Mesendoderm (in vitro differentiated cells): ENCODE measurements at regions not wholly inside any gene's neighbourhood (a gene's known extent, or its start where the extent isn't known, plus 50 kb on each side); places are given as distances from the start of the nearest gene placed in this dataset.
A peak's percentile ranks its signal among the peaks of the same experiment; 100 is the strongest.
"Not testable (repeated sequence)": the region's sequence is repeated elsewhere in the genome, so short reads cannot be mapped to it uniquely, and the experiment has no call there.

Experiments used
- DNase-seq: peaks from one replicate; pipeline ENCODE4 v3.0.0; 2013
- H2AK5ac ChIP-seq: 2 replicates; pipeline ENCODE4 v1.6.1; 2013; ENCODE audit warnings: low read length, inconsistent platforms
- H2BK120ac ChIP-seq: 2 replicates; pipeline ENCODE4 v1.6.1; 2013; ENCODE audit warnings: low read depth, mild to moderate bottlenecking, low read length, moderate library complexity, mixed read lengths
- H2BK15ac ChIP-seq: replicated peaks from 2 replicates; pipeline ENCODE4 v1.6.1; 2013; ENCODE audit warnings: low read depth, mild to moderate bottlenecking, moderate library complexity
- H2BK5ac ChIP-seq: 2 replicates; pipeline ENCODE4 v1.6.1; 2013; ENCODE audit warnings: low read length, inconsistent platforms
- H3K18ac ChIP-seq: 2 replicates; pipeline ENCODE4 v1.6.1; 2013; ENCODE audit warnings: mild to moderate bottlenecking, low read length, mixed read lengths
- H3K23ac ChIP-seq: one replicate; pipeline ENCODE4 v1.6.1; 2013; ENCODE audit warnings: low read length
- H3K27ac ChIP-seq: 2 replicates; pipeline ENCODE4 v1.5.1; 2013; ENCODE audit warnings: low read depth, mild to moderate bottlenecking, inconsistent platforms, low read length, moderate library complexity
- H3K27me3 ChIP-seq: 2 replicates; pipeline ENCODE4 v1.6.1; 2013; ENCODE audit warnings: low read length, control low read depth, mild to moderate bottlenecking, inconsistent platforms; ENCODE audit not compliant: insufficient read depth, poor library complexity
- H3K36me3 ChIP-seq: 2 replicates; pipeline ENCODE4 v1.6.1; 2013; ENCODE audit warnings: low read length, inconsistent platforms; ENCODE audit not compliant: control insufficient read depth, insufficient read depth
- H3K4ac ChIP-seq: one replicate; pipeline ENCODE4 v1.6.1; 2013; ENCODE audit warnings: low read depth, mild to moderate bottlenecking, low read length, moderate library complexity
- H3K4me1 ChIP-seq: 2 replicates; pipeline ENCODE4 v1.6.1; 2013; ENCODE audit warnings: low read depth, low read length, inconsistent platforms; ENCODE audit not compliant: control insufficient read depth
- H3K4me2 ChIP-seq: 2 replicates; pipeline ENCODE4 v1.6.1; 2013; ENCODE audit warnings: low read length
- H3K4me3 ChIP-seq: 2 replicates; pipeline ENCODE4 v1.5.1; 2013; ENCODE audit warnings: mild to moderate bottlenecking, low read length
- H3K56ac ChIP-seq: one replicate; pipeline ENCODE4 v1.6.1; 2013; ENCODE audit warnings: low read length
- H3K79me1 ChIP-seq: 2 replicates; pipeline ENCODE4 v1.6.1; 2013; ENCODE audit warnings: low read length, inconsistent platforms
- H3K79me2 ChIP-seq: 2 replicates; pipeline ENCODE4 v1.6.1; 2013; ENCODE audit warnings: mild to moderate bottlenecking, low read length; ENCODE audit not compliant: control insufficient read depth, insufficient read depth
- H3K9ac ChIP-seq: 2 replicates; pipeline ENCODE4 v1.6.1; 2013; ENCODE audit warnings: low read length, inconsistent platforms
- H4K5ac ChIP-seq: one replicate; pipeline ENCODE4 v1.6.1; 2013; ENCODE audit warnings: low read length
- H4K8ac ChIP-seq: one replicate; pipeline ENCODE4 v1.6.1; 2013; ENCODE audit warnings: low read depth, mild to moderate bottlenecking, control low read depth, low read length, moderate library complexity
- WGBS: extraction: QIAGEN DNeasy Blood & Tissue Kit; methylation state at CpG from one replicate; pipeline ENCODE4 v1.1.7; 2013; ENCODE audit warnings: low lambda C conversion rate, missing lambda C conversion rate; ENCODE audit not compliant: insufficient coverage; ENCODE audit errors: extremely low coverage; 5-methylcytosine and 5-hydroxymethylcytosine counted together

- no peak overlapping the region for H3K18ac ChIP-seq
- no peak overlapping the region for H4K8ac ChIP-seq
- H2BK120ac ChIP-seq = no peak overlapping the region
- no peak overlapping the region for H2BK5ac ChIP-seq
- H3K79me2 ChIP-seq = no peaks in the 10 kb centered on the region
- no peak overlapping the region for H3K4ac ChIP-seq
- no peak overlapping the region for H3K4me3 ChIP-seq
- no CpG with 5 or more reads among the region's 1 CpG for WGBS
- no peak overlapping the region for H3K4me2 ChIP-seq
- no peak overlapping the region for H2AK5ac ChIP-seq
- no peaks in the 10 kb centered on the region for H3K27me3 ChIP-seq
- H3K4me1 ChIP-seq = no peaks in the 10 kb centered on the region
- H3K79me1 ChIP-seq = no peaks in the 10 kb centered on the region
- no peak overlapping the region for H3K9ac ChIP-seq
- no peak overlapping the region for H3K23ac ChIP-seq
- H2BK15ac ChIP-seq = no peak overlapping the region
- no peak for DNase-seq
- H3K56ac ChIP-seq = no peak overlapping the region
- no peaks in the 10 kb centered on the region for H3K36me3 ChIP-seq
- no peak overlapping the region for H4K5ac ChIP-seq
- H3K27ac ChIP-seq = no peak overlapping the region
These were observed 269.8 kb downstream of the OLFM4 start for GRCh38 chr13:53298396-53298795.

DNA sequence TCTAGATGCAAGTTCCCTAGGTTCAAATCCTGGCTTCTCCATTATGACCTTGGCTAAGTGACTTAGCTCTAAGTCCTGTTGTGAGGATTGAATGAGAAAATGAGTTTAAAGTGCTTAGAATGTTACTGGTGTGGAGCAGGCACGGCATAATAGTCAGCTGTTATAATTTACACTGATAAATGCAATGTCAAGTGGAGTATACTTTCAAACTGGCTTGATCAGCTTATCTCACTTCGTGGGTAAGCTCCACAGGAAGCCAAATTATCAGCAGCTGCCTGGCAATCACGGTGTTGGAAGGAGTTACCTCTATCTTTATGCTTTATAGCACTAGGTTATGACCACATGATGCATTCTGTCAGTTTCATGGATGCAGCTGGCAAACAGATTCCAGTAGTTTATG, 272.8 kb downstream of the OLFM4 start:
- no peak overlapping the region for H3K27ac ChIP-seq
- no peak overlapping the region for H3K23ac ChIP-seq
- H2AK5ac ChIP-seq = no peak overlapping the region
- no peaks in the 10 kb centered on the region for H3K79me1 ChIP-seq
- no peaks in the 10 kb centered on the region for H3K27me3 ChIP-seq
- no peak overlapping the region for H3K9ac ChIP-seq
- no peaks in the 10 kb centered on the region for H3K4me1 ChIP-seq
- peak; percentile 64 for DNase-seq
- H3K4me3 ChIP-seq = no peak overlapping the region
- H3K36me3 ChIP-seq = no peaks in the 10 kb centered on the region
- no peak overlapping the region for H2BK5ac ChIP-seq
- no CpG with 5 or more reads among the region's 3 CpGs for WGBS
- H2BK120ac ChIP-seq = no peak overlapping the region
- no peak overlapping the region for H4K8ac ChIP-seq
- no peak overlapping the region for H3K4ac ChIP-seq
- no peak overlapping the region for H3K56ac ChIP-seq
- H3K79me2 ChIP-seq = no peaks in the 10 kb centered on the region
- H4K5ac ChIP-seq = no peak overlapping the region
- H3K4me2 ChIP-seq = no peak overlapping the region
- no peak overlapping the region for H3K18ac ChIP-seq
- no peak overlapping the region for H2BK15ac ChIP-seq

- not testable (repeated sequence) for H3K23ac ChIP-seq, H3K18ac ChIP-seq, H3K27me3 ChIP-seq, H3K9ac ChIP-seq, H3K4me3 ChIP-seq, H3K4me2 ChIP-seq, H3K4ac ChIP-seq, H3K4me1 ChIP-seq, H3K79me2 ChIP-seq, H2BK5ac ChIP-seq, DNase-seq, H3K79me1 ChIP-seq, H3K27ac ChIP-seq, H4K8ac ChIP-seq, H4K5ac ChIP-seq, H2BK15ac ChIP-seq, H2BK120ac ChIP-seq, H2AK5ac ChIP-seq, H3K56ac ChIP-seq, H3K36me3 ChIP-seq
- no CpG with 5 or more reads among the region's 1 CpG for WGBS
These were observed 276.8 kb downstream of the OLFM4 start for GRCh38 chr13:53305419-53305818.

DNA sequence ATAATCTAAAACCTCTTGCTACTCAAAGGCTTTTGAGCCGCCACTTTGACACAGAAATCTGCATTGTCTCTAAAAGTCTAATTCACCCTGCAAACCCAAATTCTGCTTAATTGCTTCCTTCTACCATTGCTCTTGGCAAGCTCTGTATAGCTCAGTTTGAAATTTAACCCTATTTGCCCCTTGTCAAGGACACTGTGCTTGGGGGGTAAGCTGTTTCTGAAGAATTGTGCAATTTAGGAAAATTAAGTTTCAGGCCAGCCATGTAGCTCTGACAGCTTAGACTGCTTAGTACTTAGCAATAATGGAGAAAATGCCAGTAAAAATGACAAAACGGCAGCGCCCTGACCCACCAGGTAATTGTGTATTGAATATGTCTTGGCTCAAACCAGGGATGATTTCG, 282.2 kb downstream of the OLFM4 start:
- Histone ChIP-seq H3K27me3 (peaks cover 4% of the 10 kb centered on the region), H2BK5ac (no peak overlapping the region), H3K56ac (no peak overlapping the region), H2AK5ac (no peak overlapping the region), H3K36me3 (no peaks in the 10 kb centered on the region), H3K27ac (no peak overlapping the region), H3K79me1 (no peaks in the 10 kb centered on the region), H3K23ac (no peak overlapping the region), H3K4ac (no peak overlapping the region), H3K9ac (no peak overlapping the region), H4K5ac (no peak overlapping the region), H3K4me3 (no peak overlapping the region), H2BK120ac (no peak overlapping the region), H4K8ac (no peak overlapping the region), H3K18ac (no peak overlapping the region), H3K4me2 (no peak overlapping the region), H3K4me1 (peaks cover 4% of the 10 kb centered on the region), H2BK15ac (peak overlapping the region; percentile 41), H3K79me2 (no peaks in the 10 kb centered on the region)
- WGBS = no CpG with 5 or more reads among the region's 4 CpGs
- no peak for DNase-seq

DNA sequence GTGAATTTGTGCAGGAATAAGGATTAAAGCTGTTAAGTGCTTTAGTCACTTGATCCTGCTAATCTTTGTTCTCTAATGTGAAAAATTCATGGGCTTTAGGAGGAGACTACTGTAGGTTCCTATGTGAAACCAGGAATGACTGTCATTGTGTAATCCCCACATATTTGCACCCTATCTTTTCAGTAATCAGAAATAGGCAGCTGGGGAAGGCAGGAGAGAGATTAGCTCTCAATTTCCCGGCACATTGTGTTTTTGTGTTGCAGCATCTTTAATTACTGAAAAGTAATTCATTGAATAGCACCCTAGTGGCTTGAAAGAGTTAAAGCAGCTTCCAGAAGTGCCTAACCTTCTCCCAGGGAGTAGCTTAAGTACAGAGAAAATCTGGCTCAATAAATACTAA, 282.9 kb downstream of the OLFM4 start:
- no peak overlapping the region for H4K8ac ChIP-seq
- peaks cover 4% of the 10 kb centered on the region for H3K4me1 ChIP-seq
- no peaks in the 10 kb centered on the region for H3K36me3 ChIP-seq
- H3K23ac ChIP-seq = no peak overlapping the region
- DNase-seq = peak; percentile 95
- H3K27me3 ChIP-seq = peaks cover 4% of the 10 kb centered on the region
- H3K79me2 ChIP-seq = no peaks in the 10 kb centered on the region
- no peaks in the 10 kb centered on the region for H3K79me1 ChIP-seq
- H3K4ac ChIP-seq = no peak overlapping the region
- no peak overlapping the region for H3K56ac ChIP-seq
- WGBS = no CpG with 5 or more reads among the region's 1 CpG
- no peak overlapping the region for H3K18ac ChIP-seq
- H2BK120ac ChIP-seq = no peak overlapping the region
- H2AK5ac ChIP-seq = no peak overlapping the region
- H3K4me3 ChIP-seq = no peak overlapping the region
- no peak overlapping the region for H4K5ac ChIP-seq
- H3K27ac ChIP-seq = no peak overlapping the region
- H2BK15ac ChIP-seq = no peak overlapping the region
- no peak overlapping the region for H2BK5ac ChIP-seq
- no peak overlapping the region for H3K4me2 ChIP-seq
- H3K9ac ChIP-seq = no peak overlapping the region

GRCh38 chr13:53321296-53321801, 292.7 kb downstream of the OLFM4 start:
- no peak overlapping the region for H3K4me3 ChIP-seq
- H3K4me2 ChIP-seq = no peak overlapping the region
- H2BK5ac ChIP-seq = no peak overlapping the region
- no peak overlapping the region for H3K9ac ChIP-seq
- H4K8ac ChIP-seq = no peak overlapping the region
- no peak overlapping the region for H3K56ac ChIP-seq
- no peak overlapping the region for H2BK120ac ChIP-seq
- no peak overlapping the region for H4K5ac ChIP-seq
- no peak for DNase-seq
- no peak overlapping the region for H2AK5ac ChIP-seq
- H3K4ac ChIP-seq = no peak overlapping the region
- H3K4me1 ChIP-seq = no peaks in the 10 kb centered on the region
- H3K27me3 ChIP-seq = no peaks in the 10 kb centered on the region
- H3K23ac ChIP-seq = no peak overlapping the region
- H3K27ac ChIP-seq = no peak overlapping the region
- H3K36me3 ChIP-seq = no peaks in the 10 kb centered on the region
- no peak overlapping the region for H3K18ac ChIP-seq
- no CpG with 5 or more reads among the region's 2 CpGs for WGBS
- H3K79me1 ChIP-seq = no peaks in the 10 kb centered on the region
- no peaks in the 10 kb centered on the region for H3K79me2 ChIP-seq
- H2BK15ac ChIP-seq = no peak overlapping the region
